ENCODE measurements at regions not wholly inside any gene's neighbourhood (a gene's known extent, or its start where the extent isn't known, plus 50 kb on each side); places are given as distances from the start of the nearest gene placed in this dataset.

DNA sequence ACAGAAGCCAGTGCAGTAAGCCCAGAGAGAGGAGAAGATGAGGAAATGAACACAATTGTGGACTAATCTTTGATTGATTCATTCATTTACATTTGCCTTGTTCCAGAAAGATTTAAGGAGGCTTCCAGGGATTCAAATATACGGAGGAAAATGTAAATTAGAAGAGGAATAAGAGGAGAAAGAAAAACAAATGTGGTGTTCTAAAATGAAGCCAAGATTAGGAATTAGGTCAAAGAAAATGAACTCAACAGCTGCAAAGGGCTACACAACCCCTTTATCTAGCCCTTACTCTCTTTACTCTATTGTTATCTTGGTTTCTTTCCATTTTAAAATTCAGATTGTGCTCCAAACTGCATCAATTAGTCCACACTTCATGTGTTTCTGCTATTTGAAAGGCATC, 196.8 kb downstream of the SPATA18 start:
- Histone ChIP-seq H3K9me3 (no peaks in the 10 kb centered on the region), H3K4me3 (no peak overlapping the region), H3K4me2 (no peak overlapping the region), H3K27ac (no peak overlapping the region), H3K4me1 (no peaks in the 10 kb centered on the region)
- ChIA-PET POLR2A (no interaction called here), CTCF (no interaction called here)
- TF ChIP-seq MAZ (IDR thresholded peaks at IDR 0.05; ENCODE audit: borderline replicate concordance, low read depth, low read length) = no peak
- TF ChIP-seq EP300 (IDR thresholded peaks at IDR 0.05) = no peak
- TF ChIP-seq JUN (IDR thresholded peaks at IDR 0.05) = no peak
- no peak for TF ChIP-seq NR3C1 (IDR thresholded peaks at IDR 0.05)
- 0% methylated on average over 1 of the region's 1 CpG for WGBS (ENCODE audit: missing lambda C conversion rate)
- ATAC-seq = no peak
- DNase-seq (ENCODE audit: low read depth in 1 of 2, low spot score in 1 of 2) = no peak
- FAIRE-seq = no peak

DNA sequence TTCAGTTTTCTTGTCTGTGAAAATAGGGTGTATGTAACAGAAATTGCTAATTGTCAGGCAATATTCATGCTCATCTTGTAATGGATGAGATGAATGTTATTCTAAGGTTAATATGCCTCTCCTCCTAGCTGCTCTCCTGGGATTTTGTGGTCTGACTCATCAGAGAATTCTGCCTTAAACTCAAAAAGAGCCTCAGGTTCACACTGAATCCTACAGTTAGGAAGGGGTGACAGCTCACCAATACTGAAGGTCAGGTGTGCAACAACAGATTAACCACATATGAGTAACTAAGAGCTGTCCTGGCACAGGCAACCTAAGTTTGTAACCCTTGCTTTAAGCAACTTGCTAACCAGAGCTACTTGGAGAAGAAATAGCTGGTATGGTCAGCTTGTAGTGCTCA, 197.7 kb downstream of the SPATA18 start:
- H3K27ac ChIP-seq = no peak overlapping the region
- no peaks in the 10 kb centered on the region for H3K9me3 ChIP-seq
- ChIA-PET CTCF (no interaction called here), POLR2A (no interaction called here)
- ATAC-seq (no peak), DNase-seq (ENCODE audit: low read depth in 1 of 2, low spot score in 1 of 2) (no peak), FAIRE-seq (no peak)
- no peak overlapping the region for H3K4me3 ChIP-seq
- TF ChIP-seq SMC3 (IDR thresholded peaks at IDR 0.05) (no peak), HOXB13 (CRISPR knock-in tag; IDR thresholded peaks at IDR 0.05; ENCODE audit: low read depth) (no peak), EP300 (IDR thresholded peaks at IDR 0.05) (no peak), CEBPB (IDR thresholded peaks at IDR 0.05) (no peak), FOXS1 (CRISPR knock-in tag; IDR thresholded peaks at IDR 0.05) (no peak), JUNB (IDR thresholded peaks at IDR 0.05) (no peak), CHD4 (IDR thresholded peaks at IDR 0.05; ENCODE audit: borderline replicate concordance) (no peak), MAZ (IDR thresholded peaks at IDR 0.05; ENCODE audit: borderline replicate concordance, low read depth, low read length) (no peak), NFE2L2 (conservative IDR thresholded peaks at IDR 0.05; ENCODE audit: low read length) (no peak), MAFK (IDR thresholded peaks at IDR 0.05; ENCODE audit: partially characterized antibody) (no peak), ZNF302 (CRISPR knock-in tag; IDR thresholded peaks at IDR 0.05) (no peak), CBX8 (IDR thresholded peaks at IDR 0.05) (no peak)
- TF ChIP-seq, protein P1, sequence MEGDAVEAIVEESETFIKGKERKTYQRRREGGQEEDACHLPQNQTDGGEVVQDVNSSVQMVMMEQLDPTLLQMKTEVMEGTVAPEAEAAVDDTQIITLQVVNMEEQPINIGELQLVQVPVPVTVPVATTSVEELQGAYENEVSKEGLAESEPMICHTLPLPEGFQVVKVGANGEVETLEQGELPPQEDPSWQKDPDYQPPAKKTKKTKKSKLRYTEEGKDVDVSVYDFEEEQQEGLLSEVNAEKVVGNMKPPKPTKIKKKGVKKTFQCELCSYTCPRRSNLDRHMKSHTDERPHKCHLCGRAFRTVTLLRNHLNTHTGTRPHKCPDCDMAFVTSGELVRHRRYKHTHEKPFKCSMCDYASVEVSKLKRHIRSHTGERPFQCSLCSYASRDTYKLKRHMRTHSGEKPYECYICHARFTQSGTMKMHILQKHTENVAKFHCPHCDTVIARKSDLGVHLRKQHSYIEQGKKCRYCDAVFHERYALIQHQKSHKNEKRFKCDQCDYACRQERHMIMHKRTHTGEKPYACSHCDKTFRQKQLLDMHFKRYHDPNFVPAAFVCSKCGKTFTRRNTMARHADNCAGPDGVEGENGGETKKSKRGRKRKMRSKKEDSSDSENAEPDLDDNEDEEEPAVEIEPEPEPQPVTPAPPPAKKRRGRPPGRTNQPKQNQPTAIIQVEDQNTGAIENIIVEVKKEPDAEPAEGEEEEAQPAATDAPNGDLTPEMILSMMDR (IDR thresholded peaks at IDR 0.05) = no peak
- TF ChIP-seq, protein P2, sequence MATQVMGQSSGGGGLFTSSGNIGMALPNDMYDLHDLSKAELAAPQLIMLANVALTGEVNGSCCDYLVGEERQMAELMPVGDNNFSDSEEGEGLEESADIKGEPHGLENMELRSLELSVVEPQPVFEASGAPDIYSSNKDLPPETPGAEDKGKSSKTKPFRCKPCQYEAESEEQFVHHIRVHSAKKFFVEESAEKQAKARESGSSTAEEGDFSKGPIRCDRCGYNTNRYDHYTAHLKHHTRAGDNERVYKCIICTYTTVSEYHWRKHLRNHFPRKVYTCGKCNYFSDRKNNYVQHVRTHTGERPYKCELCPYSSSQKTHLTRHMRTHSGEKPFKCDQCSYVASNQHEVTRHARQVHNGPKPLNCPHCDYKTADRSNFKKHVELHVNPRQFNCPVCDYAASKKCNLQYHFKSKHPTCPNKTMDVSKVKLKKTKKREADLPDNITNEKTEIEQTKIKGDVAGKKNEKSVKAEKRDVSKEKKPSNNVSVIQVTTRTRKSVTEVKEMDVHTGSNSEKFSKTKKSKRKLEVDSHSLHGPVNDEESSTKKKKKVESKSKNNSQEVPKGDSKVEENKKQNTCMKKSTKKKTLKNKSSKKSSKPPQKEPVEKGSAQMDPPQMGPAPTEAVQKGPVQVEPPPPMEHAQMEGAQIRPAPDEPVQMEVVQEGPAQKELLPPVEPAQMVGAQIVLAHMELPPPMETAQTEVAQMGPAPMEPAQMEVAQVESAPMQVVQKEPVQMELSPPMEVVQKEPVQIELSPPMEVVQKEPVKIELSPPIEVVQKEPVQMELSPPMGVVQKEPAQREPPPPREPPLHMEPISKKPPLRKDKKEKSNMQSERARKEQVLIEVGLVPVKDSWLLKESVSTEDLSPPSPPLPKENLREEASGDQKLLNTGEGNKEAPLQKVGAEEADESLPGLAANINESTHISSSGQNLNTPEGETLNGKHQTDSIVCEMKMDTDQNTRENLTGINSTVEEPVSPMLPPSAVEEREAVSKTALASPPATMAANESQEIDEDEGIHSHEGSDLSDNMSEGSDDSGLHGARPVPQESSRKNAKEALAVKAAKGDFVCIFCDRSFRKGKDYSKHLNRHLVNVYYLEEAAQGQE (IDR thresholded peaks at IDR 0.05) = no peak
- TF ChIP-seq, protein P3, sequence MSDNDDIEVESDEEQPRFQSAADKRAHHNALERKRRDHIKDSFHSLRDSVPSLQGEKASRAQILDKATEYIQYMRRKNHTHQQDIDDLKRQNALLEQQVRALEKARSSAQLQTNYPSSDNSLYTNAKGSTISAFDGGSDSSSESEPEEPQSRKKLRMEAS (IDR thresholded peaks at IDR 0.05) = no peak
- TF ChIP-seq, protein P4, sequence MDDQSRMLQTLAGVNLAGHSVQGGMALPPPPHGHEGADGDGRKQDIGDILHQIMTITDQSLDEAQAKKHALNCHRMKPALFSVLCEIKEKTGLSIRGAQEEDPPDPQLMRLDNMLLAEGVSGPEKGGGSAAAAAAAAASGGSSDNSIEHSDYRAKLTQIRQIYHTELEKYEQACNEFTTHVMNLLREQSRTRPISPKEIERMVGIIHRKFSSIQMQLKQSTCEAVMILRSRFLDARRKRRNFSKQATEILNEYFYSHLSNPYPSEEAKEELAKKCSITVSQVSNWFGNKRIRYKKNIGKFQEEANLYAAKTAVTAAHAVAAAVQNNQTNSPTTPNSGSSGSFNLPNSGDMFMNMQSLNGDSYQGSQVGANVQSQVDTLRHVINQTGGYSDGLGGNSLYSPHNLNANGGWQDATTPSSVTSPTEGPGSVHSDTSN (IDR thresholded peaks at IDR 0.05) = no peak
- no peaks in the 10 kb centered on the region for H3K4me1 ChIP-seq
- H3K4me2 ChIP-seq = no peak overlapping the region

DNA sequence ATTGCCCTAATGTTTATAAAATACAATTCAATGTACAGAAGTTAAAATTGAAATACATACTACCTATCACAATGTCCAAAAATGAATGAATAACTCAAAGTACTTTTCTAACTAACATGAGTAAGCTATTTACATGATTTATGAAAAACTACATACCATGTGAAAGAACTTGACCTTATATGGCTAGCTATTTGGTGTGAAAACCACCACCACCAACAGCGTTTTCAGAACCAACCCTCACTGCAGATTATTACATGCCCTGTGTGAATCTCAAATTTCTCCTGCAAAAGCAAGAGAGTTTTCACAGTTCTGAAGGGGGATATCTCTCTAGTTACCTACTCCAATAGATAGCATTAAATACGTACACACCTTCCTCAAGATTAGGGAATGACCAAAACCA, 198.5 kb downstream of the SPATA18 start:
- DNase-seq (ENCODE audit: low read depth in 1 of 2, low spot score in 1 of 2) (no peak), FAIRE-seq (no peak), ATAC-seq (no peak)
- ChIA-PET POLR2A (no interaction called here), CTCF (no interaction called here)
- H3K4me3 ChIP-seq = no peak overlapping the region
- no peaks in the 10 kb centered on the region for H3K4me1 ChIP-seq
- 6% methylated on average over 2 of the region's 2 CpGs for WGBS (ENCODE audit: missing lambda C conversion rate)
- H3K4me2 ChIP-seq = no peak overlapping the region
- H3K9me3 ChIP-seq = no peaks in the 10 kb centered on the region
- H3K27ac ChIP-seq = no peak overlapping the region
- no peak for TF ChIP-seq NR3C1 (IDR thresholded peaks at IDR 0.05)
- TF ChIP-seq, protein P5, sequence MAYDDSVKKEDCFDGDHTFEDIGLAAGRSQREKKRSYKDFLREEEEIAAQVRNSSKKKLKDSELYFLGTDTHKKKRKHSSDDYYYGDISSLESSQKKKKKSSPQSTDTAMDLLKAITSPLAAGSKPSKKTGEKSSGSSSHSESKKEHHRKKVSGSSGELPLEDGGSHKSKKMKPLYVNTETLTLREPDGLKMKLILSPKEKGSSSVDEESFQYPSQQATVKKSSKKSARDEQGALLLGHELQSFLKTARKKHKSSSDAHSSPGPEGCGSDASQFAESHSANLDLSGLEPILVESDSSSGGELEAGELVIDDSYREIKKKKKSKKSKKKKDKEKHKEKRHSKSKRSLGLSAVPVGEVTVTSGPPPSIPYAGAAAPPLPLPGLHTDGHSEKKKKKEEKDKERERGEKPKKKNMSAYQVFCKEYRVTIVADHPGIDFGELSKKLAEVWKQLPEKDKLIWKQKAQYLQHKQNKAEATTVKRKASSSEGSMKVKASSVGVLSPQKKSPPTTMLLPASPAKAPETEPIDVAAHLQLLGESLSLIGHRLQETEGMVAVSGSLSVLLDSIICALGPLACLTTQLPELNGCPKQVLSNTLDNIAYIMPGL (CRISPR knock-in tag; IDR thresholded peaks at IDR 0.05; ENCODE audit: borderline replicate concordance) = no peak
- TF ChIP-seq, protein P6, sequence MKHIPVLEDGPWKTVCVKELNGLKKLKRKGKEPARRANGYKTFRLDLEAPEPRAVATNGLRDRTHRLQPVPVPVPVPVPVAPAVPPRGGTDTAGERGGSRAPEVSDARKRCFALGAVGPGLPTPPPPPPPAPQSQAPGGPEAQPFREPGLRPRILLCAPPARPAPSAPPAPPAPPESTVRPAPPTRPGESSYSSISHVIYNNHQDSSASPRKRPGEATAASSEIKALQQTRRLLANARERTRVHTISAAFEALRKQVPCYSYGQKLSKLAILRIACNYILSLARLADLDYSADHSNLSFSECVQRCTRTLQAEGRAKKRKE (CRISPR knock-in tag; IDR thresholded peaks at IDR 0.05; ENCODE audit: low read depth) = no peak
- TF ChIP-seq, protein P7, sequence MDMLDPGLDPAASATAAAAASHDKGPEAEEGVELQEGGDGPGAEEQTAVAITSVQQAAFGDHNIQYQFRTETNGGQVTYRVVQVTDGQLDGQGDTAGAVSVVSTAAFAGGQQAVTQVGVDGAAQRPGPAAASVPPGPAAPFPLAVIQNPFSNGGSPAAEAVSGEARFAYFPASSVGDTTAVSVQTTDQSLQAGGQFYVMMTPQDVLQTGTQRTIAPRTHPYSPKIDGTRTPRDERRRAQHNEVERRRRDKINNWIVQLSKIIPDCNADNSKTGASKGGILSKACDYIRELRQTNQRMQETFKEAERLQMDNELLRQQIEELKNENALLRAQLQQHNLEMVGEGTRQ (IDR thresholded peaks at IDR 0.05) = no peak
- no peak for TF ChIP-seq CBX2 (IDR thresholded peaks at IDR 0.05; ENCODE audit: borderline replicate concordance, low read depth)
- TF ChIP-seq KDM5A (IDR thresholded peaks at IDR 0.05) = no peak
- no peak for TF ChIP-seq CEBPB (IDR thresholded peaks at IDR 0.05)
- TF ChIP-seq KDM1A (IDR thresholded peaks at IDR 0.05; ENCODE audit: low read depth) = no peak
